Retinal pigment epithelial cell (primary cell): ENCODE measurements at regions not wholly inside any gene's neighbourhood (a gene's known extent, or its start where the extent isn't known, plus 50 kb on each side); places are given as distances from the start of the nearest gene placed in this dataset.

Source experiments
- DNase-seq: peaks from one replicate; pipeline ENCODE4 v3.0.0-alpha.2; 2010; ENCODE audit warnings: low read depth
- H3K4me3 ChIP-seq: 2 replicates; pipeline ENCODE4 v1.5.1; 2011; ENCODE audit warnings: mild to moderate bottlenecking, low read length, control low read depth, moderate library complexity
- CTCF ChIP-seq: conservative IDR thresholded peaks from 2 replicates; pipeline ENCODE4 v1.5.1; 2011; ENCODE audit warnings: low read depth, low read length, control low read depth, inconsistent platforms

- H3K4me3 ChIP-seq, result no peak overlapping the region
- no peak for DNase-seq
- TF ChIP-seq CTCF, result no peak
Measured at GRCh38 chr6:37100745-37101144, 69.2 kb upstream of the PIM1 start.

- DNase-seq, result no peak
- H3K4me3 ChIP-seq, result peak overlapping the region; percentile 34
- TF ChIP-seq CTCF, result no peak
Measured at GRCh38 chr6:37101991-37102298, 68.0 kb upstream of the PIM1 start.

GRCh38 chr6:37102299-37103168 lies 67.4 kb upstream of the PIM1 start:
- no peak for TF ChIP-seq CTCF
- H3K4me3 ChIP-seq, result peak overlapping the region; percentile 45
- DNase-seq, result peak; percentile 95

GRCh38 chr6:37103169-37104039 lies 66.5 kb upstream of the PIM1 start:
- peak; percentile 71 for DNase-seq
- no peak for TF ChIP-seq CTCF
- peak overlapping the region; percentile 45 for H3K4me3 ChIP-seq

- no peak overlapping the region for H3K4me3 ChIP-seq
- no peak for TF ChIP-seq CTCF
- DNase-seq, result no peak
Measured at GRCh38 chr6:37104824-37105147, 65.2 kb upstream of the PIM1 start.

GRCh38 chr6:37105148-37106050 lies 64.6 kb upstream of the PIM1 start:
- H3K4me3 ChIP-seq, result no peak overlapping the region
- no peak for DNase-seq
- TF ChIP-seq CTCF, result no peak
